GM12865 (cell line): ENCODE measurements at regions not wholly inside any gene's neighbourhood (a gene's known extent, or its start where the extent isn't known, plus 50 kb on each side); places are given as distances from the start of the nearest gene placed in this dataset.

ENCODE experiments used
- DNase-seq: peaks from one replicate; pipeline ENCODE4 v3.0.0; 2010; ENCODE audit warnings: low read depth
- H3K4me3 ChIP-seq: 2 replicates; pipeline ENCODE4 v1.5.1; 2011; ENCODE audit warnings: mild to moderate bottlenecking, low read depth, low read length, control low read depth
- TF ChIP-seq, protein P1 (sequence below): IDR thresholded peaks from 2 replicates; pipeline ENCODE4 v1.5.1; 2011; ENCODE audit warnings: low read length, control low read depth, low read depth, inconsistent platforms; ENCODE audit not compliant: insufficient read depth; ENCODE audit errors: missing control alignments

DNA sequence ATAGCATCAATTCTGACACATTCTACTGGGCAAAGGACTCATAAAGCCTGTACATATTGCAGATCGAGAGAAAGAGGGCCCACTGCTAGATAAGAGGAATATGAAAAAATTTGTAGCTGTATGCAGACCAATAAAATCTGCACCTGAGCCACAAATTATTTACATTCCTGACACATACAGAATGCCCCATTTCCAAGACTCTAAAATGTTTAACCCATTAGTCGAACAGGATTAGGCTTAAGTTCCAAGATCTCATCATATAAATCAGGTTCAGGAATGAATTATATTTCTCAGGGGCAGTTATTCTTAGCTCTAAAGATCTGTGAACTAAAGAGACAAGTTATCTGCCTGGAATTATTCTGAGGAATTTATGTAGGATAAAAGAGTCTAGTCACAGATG is 1615.8 kb downstream of the ARAP2 start:
- no peak overlapping the region for H3K4me3 ChIP-seq
- TF ChIP-seq, protein P1, sequence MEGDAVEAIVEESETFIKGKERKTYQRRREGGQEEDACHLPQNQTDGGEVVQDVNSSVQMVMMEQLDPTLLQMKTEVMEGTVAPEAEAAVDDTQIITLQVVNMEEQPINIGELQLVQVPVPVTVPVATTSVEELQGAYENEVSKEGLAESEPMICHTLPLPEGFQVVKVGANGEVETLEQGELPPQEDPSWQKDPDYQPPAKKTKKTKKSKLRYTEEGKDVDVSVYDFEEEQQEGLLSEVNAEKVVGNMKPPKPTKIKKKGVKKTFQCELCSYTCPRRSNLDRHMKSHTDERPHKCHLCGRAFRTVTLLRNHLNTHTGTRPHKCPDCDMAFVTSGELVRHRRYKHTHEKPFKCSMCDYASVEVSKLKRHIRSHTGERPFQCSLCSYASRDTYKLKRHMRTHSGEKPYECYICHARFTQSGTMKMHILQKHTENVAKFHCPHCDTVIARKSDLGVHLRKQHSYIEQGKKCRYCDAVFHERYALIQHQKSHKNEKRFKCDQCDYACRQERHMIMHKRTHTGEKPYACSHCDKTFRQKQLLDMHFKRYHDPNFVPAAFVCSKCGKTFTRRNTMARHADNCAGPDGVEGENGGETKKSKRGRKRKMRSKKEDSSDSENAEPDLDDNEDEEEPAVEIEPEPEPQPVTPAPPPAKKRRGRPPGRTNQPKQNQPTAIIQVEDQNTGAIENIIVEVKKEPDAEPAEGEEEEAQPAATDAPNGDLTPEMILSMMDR = no peak
- DNase-seq = no peak

DNA sequence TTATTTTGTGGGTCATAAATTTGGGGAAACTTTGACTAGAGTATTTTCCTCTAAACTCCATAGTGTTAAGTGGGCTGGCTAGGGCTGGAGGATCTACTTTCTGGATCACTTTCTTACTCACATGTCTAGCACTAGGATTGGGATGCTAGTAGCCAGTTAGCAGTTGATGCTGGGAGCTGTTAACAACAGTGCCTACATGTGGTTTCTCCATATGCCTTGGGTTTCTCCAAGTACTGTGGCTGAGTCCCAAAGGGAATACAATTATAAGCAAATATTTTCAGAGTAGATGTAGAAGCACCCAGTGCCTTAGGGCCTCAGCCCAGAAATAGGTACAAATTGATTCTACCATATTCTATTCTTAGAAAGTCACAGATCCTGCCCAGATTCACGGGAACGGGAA is 1614.9 kb downstream of the ARAP2 start:
- no peak for DNase-seq
- no peak overlapping the region for H3K4me3 ChIP-seq
- TF ChIP-seq, protein P1 = no peak

GRCh38 chr4:34633241-34633640 is 1611.1 kb downstream of the ARAP2 start:
- DNase-seq = no peak
- no peak overlapping the region for H3K4me3 ChIP-seq
- TF ChIP-seq, protein P1 = no peak

DNA sequence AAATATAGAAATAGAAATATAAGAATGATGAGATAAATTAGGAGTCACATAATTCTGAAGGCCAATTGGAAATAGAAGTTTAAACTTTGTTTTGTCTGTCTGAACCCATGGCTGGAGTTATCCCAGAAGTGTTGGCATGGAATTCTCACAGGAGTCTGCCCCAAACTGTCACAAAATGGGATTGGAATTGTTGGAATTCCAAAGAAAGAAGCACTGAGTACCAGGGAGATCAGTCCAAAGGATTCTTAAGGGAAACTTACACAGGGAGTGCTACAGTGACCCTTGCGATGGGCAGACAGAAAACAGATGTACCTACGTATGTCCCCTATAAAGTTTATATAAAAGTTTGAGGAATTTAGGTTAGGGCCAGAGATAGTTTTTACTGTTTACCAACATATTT is 1607.7 kb downstream of the ARAP2 start:
- DNase-seq = no peak
- no peak overlapping the region for H3K4me3 ChIP-seq
- TF ChIP-seq, protein P1 = no peak

DNA sequence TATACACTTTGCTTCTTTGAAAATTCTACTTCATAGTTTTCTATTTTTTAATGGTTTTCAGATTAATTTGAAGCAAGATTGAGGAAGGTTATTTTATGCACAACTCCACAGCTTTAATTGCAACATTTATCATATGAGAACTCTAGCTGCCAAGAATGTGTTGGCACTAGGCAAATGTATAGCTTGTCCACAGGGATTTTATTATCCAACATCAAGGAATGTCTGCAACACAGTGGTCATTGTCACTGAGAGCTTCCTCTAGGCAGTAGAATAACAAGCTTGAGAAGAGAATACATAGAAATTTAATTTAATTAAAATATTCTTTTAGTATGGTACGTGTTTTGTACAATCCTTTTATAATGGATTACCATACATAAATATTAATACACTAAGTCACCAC is 1600.8 kb downstream of the ARAP2 start:
- no peak for DNase-seq
- TF ChIP-seq, protein P1 = no peak
- H3K4me3 ChIP-seq = no peak overlapping the region

GRCh38 chr4:34644579-34645115 is 1599.7 kb downstream of the ARAP2 start:
- H3K4me3 ChIP-seq = no peak overlapping the region
- TF ChIP-seq, protein P1 = no peak
- no peak for DNase-seq

DNA sequence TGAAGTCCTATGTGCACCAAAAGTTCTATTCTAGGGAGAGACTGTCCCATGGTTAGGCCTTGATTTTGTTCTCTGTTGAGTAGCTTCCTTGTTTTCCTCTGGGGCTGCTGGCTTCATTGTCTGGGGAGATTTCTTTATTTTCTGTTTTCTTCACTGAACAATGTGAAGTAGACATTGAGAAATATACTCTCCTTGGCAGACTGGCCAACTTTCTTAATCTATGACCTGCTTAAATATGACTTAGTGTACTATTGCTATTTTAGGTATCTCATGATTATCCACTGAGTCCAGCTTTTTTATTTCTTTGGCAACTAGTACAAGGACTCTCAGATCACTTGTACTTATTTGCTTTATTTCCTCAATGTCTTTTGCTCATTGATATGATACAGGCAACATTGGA is 1594.6 kb downstream of the ARAP2 start:
- no peak for DNase-seq
- no peak overlapping the region for H3K4me3 ChIP-seq
- TF ChIP-seq, protein P1 = no peak
